ENCODE measurements at regions not wholly inside any gene's neighbourhood (a gene's known extent, or its start where the extent isn't known, plus 50 kb on each side); places are given as distances from the start of the nearest gene placed in this dataset.
"Not testable (repeated sequence)": the region's sequence is repeated elsewhere in the genome, so short reads cannot be mapped to it uniquely, and the experiment has no call there.

DNA sequence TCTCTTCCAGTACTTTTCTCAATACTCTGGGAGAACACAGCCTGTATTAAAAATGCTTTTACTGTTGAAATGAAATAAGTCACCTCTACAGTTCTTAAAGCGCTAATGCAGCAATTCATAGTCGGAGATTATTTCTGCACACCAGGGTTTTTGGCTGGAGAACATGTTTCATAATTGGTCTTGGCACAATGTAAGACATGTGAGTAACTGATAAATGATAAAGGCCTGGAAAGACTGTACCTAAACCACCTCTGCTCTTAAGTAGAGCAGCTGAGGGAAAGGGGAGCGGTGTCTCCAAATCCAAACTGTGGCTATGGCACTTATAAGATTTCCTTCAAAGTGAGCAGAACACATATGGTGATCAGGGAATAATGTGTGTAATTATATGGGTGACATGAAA is 390.3 kb upstream of the MBL2 start:
- DNase-seq (ENCODE audit: low spot score): no peak

DNA sequence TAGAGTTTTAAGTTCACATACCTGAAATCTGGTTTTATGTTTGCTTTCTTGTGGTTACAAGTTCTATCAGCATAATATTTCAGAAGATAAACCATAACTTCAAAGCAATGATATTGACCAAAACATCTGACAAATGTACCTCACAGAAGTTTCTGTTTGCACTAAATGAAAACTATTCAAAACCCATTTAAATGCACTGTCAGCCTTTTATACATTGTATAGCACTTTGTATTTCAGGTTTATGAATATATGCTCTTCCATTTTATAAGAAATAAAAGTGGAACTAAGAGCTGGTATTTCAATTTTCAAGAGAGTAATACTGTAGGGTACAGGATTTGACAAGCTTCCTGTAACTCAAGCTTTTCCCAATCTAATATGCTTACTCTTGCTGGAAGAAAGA is 388.6 kb upstream of the MBL2 start:
- DNase-seq (ENCODE audit: low spot score): no peak

DNA sequence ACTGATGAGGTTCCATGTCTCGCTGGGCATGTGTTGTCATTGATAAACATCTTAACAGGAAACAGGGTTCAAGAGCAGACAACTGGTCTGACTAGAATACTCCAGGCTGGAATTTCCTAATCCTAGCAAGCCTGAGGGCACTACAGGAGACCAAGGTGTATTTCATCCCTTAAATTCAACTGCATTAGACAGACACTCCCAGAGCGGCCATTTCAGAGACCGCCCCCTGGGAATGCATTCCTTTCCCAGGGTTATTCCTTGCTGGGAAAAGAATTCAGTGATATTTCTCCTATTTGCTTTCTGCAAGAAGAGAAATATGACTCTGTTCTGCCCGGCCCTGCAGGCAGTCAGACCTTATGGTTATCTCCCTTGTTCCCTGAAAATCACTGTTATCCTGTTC is 383.1 kb upstream of the MBL2 start:
- not testable (repeated sequence) for DNase-seq (ENCODE audit: low spot score)

DNA sequence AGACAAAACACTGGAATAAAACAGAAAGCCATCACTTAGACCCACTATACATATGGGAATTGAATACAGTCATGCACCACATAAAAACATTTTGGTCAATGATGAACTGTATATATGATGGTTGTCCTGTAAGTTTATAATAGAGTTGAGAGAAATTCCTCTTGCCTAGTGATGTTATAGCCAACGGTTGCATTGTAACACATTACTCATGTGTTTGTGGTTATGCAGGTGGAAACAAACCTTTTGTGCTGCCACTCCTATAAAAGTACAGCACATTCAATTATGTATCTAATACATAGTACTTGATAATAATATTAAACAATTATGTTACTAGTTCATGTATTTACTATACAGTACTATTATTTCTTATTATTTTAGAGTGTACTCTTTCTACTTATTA is 381.2 kb upstream of the MBL2 start:
- no peak for DNase-seq (ENCODE audit: low spot score)

DNA sequence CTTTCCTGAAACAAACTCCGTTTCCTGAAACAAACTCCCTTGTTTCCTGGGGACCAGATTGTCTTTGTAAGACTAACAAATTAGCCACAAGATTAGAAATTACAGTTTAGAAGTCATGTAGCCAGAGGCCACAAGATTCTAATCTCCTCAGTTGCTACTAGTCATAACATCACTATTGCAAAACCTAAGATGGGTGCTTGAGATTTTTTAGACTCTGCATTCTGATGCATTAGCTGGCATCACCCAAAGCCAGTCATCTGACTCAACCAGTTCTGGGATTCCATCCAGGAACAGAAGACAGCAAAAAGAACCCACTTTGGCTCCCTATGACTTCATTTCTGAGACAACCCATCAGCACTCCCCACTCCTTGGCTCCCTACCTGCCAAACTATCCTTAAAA is 367.9 kb upstream of the MBL2 start:
- DNase-seq (ENCODE audit: low spot score): no peak

DNA sequence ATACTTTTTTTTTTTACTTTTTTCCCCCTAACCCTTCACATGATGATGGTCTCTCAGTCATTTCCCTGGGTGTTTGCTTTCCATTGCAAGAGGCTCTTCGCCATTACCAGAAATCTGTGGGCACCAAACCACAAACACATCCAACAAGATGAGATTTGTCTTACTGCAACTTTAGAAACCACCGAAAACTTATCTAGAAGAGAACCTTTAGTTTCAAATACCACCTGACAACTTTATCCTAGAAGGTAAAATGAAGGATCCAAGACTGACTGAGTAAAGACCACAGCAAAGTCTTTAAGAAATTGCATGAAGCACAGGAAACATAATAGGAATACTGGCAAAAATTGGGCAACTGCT is 363.3 kb upstream of the MBL2 start:
- no peak for DNase-seq (ENCODE audit: low spot score)

DNA sequence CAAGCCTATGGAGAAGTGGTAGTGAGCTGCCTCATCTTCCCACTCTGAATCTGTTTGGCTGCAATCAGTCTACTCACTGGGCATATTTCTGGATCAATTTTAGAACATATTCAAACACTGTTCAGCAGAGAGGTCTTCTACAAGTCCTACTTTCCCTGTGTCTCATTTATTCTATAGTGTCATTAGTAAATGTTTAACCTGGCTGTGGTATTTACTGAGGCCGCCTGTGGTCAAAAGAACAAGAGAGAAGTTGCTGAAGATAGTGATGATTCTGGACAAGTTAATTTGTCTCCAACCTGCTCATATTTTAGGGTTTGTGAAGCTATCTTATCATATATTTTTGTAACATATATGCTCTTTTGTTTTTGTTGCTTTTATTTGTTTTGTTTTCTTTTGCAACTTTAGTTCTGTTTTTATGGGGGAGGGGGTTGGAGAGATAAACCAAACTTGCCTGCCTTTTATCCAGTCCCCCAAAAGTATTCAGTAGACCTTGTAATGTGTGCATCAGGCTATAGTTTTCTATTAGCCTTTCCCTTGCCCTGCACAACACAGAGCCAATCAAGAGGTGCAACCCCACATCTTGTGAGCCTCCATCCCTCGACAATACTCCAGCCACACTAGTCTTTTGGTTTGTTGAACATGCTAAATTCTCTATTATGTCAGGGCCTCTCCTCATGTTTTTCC is 362.8 kb upstream of the MBL2 start:
- DNase-seq (ENCODE audit: low spot score): no peak

DNA sequence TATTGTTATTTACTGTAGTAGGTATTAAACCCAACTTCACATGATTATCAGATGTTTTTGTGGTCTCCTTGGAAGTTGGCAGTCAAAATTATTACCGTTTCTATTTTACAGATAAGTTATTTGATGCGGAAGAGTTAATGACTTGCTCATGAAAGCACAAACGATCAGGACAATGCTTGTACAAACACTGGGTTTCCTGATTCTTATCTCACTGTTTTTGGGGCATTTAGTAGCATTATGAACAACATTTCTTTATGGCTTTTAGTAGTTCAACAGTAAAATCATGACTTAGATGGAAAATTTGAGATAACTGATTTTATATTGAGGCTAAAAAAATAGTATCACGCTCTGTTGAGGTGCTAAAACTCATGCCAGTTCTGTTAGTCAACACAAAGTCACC is 361.5 kb upstream of the MBL2 start:
- DNase-seq (ENCODE audit: low spot score): no peak

DNA sequence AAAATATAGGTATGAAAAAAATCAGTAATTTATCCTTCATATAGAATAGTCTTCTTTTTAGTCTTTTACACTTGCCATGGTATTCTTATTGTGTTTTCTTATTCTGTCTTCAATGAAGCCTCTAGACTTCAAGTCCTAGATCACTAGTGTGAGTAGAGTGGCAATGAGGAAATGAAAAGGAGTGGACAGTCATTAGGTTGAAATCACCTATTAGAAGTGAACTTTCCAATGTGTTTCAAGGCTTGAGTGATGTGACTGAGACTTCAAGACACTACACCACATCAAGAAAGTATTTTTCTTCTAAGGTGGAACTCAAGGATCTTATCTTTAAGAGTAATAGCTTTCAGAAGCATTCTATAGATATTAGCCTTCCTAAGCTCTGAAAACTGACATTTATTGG is 357.8 kb upstream of the MBL2 start:
- DNase-seq (ENCODE audit: low spot score): no peak

DNA sequence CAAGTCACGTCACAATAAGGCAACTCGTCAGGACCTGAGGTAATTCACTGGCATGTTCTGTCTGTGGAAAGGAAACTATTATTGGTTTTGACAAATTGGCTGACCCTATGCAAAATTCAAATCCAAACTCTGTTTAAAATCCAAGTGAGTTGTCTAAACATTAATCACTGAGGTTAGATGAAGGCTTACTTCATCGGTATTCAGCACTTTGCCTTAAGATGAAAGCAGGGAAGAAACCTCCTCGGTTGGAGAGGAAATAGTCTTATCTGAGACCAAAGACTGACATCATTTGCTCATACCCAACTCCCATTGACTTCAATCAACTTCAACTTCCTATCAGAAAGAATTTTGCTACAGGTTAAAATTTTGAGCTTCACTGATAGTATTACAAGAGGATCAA is 355.1 kb upstream of the MBL2 start:
- no peak for DNase-seq (ENCODE audit: low spot score)

DNA sequence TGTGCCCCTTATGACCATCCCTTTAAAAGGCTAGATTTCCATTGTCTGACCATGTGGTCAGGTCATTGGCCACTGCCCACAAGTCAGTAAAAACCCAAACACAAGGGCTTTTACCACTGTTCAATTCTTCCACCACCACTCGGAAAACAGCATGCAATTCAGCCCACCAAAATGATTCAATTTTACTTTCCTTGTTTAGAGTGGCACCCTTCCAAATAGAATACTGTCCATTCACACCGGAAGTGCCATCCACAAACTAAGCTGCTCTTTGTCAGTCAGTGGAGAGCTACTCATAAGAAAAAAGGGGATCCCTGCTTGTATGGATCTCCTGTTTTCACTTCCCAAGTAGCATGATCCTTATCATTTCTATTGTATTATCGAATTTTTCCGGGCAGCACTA is 350.7 kb upstream of the MBL2 start:
- no peak for DNase-seq (ENCODE audit: low spot score)

DNA sequence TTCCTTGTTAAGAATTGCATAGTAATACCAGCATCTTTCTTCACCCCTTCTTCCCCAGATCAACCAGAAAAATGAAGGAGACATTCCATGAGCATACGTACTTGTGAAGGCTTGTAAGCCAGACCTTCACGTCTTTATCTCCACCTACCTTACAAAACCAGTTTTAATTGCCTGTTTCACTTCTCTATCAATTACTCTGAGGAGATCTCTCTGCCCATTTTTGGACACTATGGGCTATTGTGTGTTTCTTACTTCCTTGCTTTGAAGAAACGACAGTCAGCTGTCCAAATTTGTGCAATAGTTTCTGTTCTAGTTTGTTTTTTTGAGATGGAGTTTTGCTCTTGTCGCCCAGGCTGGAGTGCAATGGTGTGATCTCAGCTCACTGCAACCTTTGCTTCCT is 349.7 kb upstream of the MBL2 start:
- no peak for DNase-seq (ENCODE audit: low spot score)

DNA sequence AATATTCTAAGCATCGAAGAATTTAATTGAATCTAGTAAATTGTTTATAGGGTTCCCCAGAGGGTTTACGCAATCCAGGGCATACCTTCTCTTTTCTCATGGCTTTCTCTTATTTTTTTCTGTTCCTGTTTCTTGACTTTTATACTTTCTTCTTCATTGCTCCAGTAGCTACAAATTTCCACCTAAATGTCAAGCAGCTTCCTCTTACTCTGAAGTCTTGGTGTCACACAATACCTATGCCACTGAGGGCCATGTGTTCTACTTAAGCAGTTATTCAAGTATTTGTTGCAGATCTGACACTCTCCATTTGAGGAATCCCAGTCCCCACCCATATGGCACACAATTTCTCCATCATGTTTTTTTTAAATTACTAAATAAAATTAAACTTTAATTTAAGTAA is 343.1 kb upstream of the MBL2 start:
- no peak for DNase-seq (ENCODE audit: low spot score)

DNA sequence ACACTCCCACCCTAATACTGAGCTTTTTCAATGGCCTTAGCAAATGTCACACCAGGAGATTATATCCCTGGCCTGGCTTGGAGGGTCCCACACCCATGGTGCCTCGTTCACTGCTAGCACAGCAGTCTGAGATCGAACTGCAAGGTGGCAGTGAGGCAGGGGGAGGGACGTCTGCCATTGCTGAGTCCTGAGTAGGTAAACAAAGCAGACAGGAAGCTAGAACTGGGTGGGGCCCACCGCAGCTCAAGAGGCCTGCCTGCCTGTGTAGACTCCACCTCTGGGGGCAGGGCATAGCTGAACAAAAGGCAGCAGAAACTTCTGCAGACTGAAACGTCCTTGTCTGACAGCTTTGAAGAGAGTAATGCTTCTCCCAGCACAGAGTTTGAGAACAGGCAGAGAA is 338.9 kb upstream of the MBL2 start:
- no peak for DNase-seq (ENCODE audit: low spot score)

DNA sequence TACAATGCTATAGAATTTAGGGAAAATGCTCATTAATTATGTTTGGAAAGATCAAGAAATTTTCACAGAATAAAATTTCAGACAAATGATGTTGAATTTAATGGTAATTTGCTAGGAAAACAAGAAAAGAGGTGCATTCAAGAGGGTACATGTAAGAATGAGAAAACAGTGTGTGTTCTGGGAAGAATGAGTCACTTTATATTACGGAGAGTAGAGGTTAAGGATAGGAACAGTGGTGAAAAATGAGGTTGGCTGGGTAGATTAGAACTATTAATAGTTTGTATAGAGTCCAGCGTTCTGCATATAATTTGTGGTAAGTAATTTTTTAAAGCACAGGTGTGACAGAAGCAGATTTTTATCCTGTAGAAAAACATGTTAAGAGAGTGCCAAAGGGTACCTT is 336.7 kb upstream of the MBL2 start:
- DNase-seq (ENCODE audit: low spot score): no peak

DNA sequence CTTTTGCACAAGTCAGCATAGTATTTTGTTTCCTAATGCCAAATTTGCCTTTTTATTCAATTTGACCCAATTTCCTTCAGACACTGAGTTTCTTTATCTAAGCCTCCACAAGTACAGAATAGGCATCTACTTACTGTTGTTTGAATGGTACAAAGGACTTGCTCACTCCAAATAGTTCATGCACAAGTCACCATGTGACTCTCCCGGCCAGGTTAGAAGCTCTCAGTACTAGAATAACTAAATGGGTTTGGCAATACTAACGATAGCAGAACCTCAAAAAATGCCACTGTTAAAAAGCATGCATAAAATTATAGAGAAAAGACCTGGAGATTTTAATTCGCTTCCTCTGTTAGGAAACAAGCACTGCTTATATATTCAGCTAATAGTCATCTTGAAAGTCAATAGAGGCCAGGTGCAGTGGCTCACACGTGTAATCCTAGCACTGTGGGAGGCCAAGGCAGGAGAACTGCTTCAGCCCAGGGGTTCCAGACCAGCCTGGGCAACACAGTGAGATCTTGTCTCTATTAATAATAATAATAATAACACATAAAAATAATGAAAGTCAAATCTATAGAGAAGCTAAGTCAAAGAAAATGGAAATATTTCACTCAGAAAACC is 335.8 kb upstream of the MBL2 start:
- DNase-seq (ENCODE audit: low spot score): no peak

DNA sequence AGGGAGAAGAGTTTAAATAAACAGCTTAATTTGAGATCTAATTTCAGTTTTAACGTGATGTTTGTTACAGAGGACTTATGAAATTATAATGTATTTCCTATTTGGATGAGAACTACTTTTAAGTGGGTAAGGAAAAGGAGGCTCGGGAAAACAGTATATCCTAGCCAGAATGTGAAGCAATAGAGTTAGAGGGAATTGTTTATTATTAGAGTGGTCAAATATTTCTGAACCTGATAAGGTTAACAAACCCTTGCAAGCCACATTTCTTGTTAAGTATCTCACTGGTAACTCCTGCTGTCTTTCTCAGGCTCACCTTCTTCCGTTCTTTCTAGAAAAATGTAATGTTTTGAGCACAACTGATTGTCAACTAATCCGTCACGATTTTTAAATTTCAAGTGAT is 335.1 kb upstream of the MBL2 start:
- no peak for DNase-seq (ENCODE audit: low spot score)

DNA sequence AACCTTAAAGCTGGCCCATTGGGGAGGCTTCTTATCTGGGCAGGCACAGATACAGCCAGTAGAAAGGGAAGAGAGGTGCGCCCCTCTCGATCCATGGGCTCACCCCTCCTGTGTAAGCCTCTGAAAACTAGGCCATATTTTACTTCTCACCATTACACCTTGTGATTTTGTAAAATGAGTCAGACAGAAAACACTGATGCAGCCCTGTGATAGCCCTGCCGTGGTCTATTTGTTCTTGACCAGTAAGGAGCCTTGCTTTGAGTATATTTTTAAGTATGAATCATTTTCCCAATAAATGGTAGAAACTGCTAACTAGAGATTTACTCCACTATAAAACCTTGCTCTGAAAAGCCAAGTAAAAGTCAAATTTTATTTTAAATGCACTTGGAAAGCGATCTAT is 329.8 kb upstream of the MBL2 start:
- no peak for DNase-seq (ENCODE audit: low spot score)

DNA sequence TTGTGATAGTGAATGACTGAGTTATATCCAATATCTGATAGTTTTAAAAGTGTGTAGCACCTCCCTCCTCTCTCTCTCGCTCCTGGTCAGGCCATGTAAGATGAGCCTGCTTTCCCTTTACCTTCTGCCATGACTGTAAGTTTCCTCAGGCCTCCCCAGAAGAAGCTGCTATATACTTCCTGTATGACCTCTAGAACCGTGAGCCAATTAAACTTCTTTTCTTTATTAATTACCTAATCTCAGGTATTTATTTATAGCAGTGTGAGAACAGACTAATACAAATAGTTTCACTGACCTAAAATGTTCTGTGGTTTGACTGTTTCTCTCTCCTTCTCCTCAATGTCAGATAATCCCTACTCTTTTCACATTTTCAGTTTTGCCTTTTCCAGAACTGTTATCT is 321.3 kb upstream of the MBL2 start:
- no peak for DNase-seq (ENCODE audit: low spot score)

DNA sequence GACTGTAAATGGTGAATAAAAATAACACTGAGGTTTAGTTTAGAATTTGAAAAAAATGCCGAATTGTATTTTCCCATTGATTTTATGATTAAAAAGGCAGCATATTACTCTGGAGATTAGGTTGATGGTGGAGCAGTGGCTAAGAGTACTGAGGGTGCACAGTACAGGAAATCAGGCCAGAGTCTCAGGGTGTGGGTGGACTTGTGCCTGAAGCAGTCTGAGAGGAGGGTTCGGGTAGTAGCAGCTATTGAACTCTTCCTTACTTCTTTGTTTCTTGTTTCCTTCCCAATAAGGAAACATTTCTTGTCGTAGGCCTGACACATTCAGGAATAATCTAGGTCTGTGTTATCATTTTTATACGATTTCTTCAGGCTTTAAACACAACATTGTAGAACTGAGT is 319.0 kb upstream of the MBL2 start:
- DNase-seq (ENCODE audit: low spot score): no peak

DNA sequence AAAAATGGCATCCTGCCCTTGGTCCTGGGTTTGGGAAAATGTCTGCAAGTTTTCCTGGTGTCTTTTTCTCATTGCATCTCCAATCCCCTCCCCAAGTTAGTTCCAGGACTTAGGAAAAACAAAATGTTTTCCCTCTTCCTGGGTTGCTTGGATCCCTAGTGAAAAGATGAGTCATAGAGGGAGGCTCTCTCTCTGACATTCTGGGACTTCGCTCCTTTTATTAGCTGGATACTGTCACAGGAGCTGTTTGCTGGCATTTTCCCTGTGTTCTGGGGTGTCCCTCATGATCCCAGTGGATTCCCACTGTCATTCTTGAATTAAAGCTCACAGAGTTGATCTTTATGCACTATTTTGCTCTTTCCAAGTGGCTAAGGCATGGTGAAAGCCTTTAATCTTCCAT is 316.4 kb upstream of the MBL2 start:
- no peak for DNase-seq (ENCODE audit: low spot score)

DNA sequence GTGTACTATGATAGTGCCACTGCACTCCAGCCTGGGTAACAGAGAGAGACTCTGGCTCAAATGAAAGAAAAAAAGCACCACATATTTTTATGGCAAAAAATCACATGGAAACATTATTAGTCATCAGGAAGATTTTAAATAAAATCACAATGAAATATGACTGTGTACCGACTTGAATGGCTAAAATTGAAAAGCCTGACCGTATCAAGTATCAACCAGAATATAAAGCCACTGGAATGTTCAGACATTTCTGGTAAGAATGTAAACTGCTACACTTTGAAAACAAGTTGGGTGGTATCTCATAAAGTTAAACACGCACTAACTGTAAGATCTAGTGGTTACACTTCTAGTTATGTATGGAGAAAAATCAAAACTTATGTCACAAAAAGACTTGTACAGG is 306.7 kb upstream of the MBL2 start:
- DNase-seq (ENCODE audit: low spot score): no peak

DNA sequence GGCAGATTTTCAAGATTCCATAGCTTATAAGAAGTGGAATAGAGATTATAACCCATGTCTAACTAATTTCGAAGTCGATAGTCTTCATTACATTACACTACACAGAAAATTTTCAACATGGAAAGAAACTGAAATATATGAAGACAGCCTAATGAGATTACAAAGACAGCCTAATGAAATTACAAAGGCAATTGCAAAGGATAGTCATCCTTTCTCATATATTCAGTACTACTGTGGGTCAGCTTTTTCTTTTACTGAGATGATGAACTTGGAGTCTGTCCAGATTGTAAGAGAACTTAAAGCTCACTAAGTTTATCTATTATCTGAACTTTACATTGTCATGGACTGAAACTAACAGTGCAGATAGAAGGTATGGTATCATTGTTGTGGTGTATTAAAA is 304.4 kb upstream of the MBL2 start:
- DNase-seq (ENCODE audit: low spot score): no peak

DNA sequence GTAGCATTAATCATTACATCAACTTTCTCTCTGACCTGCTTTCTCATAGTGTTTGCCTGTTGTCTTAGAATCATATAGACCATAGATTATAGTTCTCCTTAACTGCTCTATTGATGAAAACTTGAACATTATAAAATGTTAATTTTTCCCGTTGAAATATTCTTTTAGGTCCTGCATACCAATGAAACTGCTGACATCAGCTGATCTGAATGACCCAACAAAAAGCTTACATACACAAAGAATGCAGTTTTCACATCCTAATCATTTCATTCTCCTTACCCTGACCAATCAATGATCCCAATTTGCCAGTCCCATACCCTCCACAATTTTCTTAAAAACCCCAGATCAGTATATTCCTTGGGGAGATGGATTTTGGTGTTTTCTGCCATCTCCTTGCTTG is 302.9 kb upstream of the MBL2 start:
- DNase-seq (ENCODE audit: low spot score): no peak

DNA sequence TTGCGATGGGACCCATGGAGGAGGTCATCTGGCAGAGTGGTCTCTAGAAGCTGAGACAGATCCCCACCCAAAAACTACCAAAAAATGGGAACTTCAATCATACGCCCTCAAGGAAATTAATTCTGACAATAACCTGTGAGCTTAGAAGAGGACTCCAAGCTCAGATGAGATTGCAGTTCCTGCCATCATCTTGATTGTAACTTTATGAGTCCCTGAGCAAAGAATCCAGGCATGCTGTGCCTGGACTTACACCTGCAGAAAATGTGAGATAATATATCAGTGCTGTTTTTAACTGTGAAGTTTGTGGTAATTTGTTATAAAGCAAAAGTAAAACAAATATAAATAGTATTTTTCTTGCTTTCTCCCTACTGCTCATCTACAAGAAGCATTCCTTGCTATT is 299.6 kb upstream of the MBL2 start:
- DNase-seq (ENCODE audit: low spot score): no peak
